Kidney epithelial cell (primary cell): ENCODE measurements at regions not wholly inside any gene's neighbourhood (a gene's known extent, or its start where the extent isn't known, plus 50 kb on each side); places are given as distances from the start of the nearest gene placed in this dataset.

Source experiments
- DNase-seq: peaks from one replicate; pipeline ENCODE4 v3.0.0-alpha.2; 2010; ENCODE audit warnings: low read depth
- H3K27me3 ChIP-seq: 2 replicates; pipeline ENCODE4 v1.6.0; 2011; ENCODE audit warnings: low read length; ENCODE audit not compliant: control insufficient read depth, insufficient read depth
- H3K36me3 ChIP-seq: 2 replicates; pipeline ENCODE4 v1.5.1; 2011; ENCODE audit warnings: low read length; ENCODE audit not compliant: control insufficient read depth, insufficient read depth
- H3K4me3 ChIP-seq: 2 replicates; pipeline ENCODE4 v1.5.1; 2011; ENCODE audit warnings: low read depth, mild to moderate bottlenecking, control low read depth, low read length
- CTCF ChIP-seq: IDR thresholded peaks from 2 replicates; pipeline ENCODE4 v1.5.1; 2011; ENCODE audit warnings: mild to moderate bottlenecking, moderate library complexity, low read length, control low read depth, inconsistent platforms; ENCODE audit not compliant: insufficient read depth, poor library complexity, severe bottlenecking

GRCh38 chr4:95660719-95661118, 111.9 kb upstream of the UNC5C start:
- Histone ChIP-seq H3K27me3 (no peaks in the 10 kb centered on the region), H3K4me3 (no peak overlapping the region), H3K36me3 (no peaks in the 10 kb centered on the region)
- DNase-seq: peak; percentile 34
- TF ChIP-seq CTCF: no peak

GRCh38 chr4:95651891-95652290, 103.1 kb upstream of the UNC5C start:
- TF ChIP-seq CTCF: no peak
- Histone ChIP-seq H3K36me3 (no peaks in the 10 kb centered on the region), H3K27me3 (no peaks in the 10 kb centered on the region), H3K4me3 (no peak overlapping the region)
- no peak for DNase-seq

GRCh38 chr4:95644417-95644816, 95.6 kb upstream of the UNC5C start:
- H3K36me3 ChIP-seq: no peaks in the 10 kb centered on the region
- no peak overlapping the region for H3K4me3 ChIP-seq
- DNase-seq: no peak
- H3K27me3 ChIP-seq: no peaks in the 10 kb centered on the region
- TF ChIP-seq CTCF: no peak

GRCh38 chr4:95643627-95644026, 94.9 kb upstream of the UNC5C start:
- no peaks in the 10 kb centered on the region for H3K27me3 ChIP-seq
- H3K4me3 ChIP-seq: no peak overlapping the region
- TF ChIP-seq CTCF: no peak
- no peak for DNase-seq
- no peaks in the 10 kb centered on the region for H3K36me3 ChIP-seq

- TF ChIP-seq CTCF: no peak
- no peaks in the 10 kb centered on the region for H3K27me3 ChIP-seq
- no peaks in the 10 kb centered on the region for H3K36me3 ChIP-seq
- no peak overlapping the region for H3K4me3 ChIP-seq
- DNase-seq: no peak
Measured at GRCh38 chr4:95641571-95641970, 92.8 kb upstream of the UNC5C start.

- DNase-seq: no peak
- H3K27me3 ChIP-seq: no peaks in the 10 kb centered on the region
- no peak overlapping the region for H3K4me3 ChIP-seq
- no peak for TF ChIP-seq CTCF
- H3K36me3 ChIP-seq: no peaks in the 10 kb centered on the region
Measured at GRCh38 chr4:95640311-95640710, 91.5 kb upstream of the UNC5C start.
